ENCODE measurements at regions not wholly inside any gene's neighbourhood (a gene's known extent, or its start where the extent isn't known, plus 50 kb on each side); places are given as distances from the start of the nearest gene placed in this dataset.

- H3K9ac ChIP-seq (replicated peaks; ENCODE audit: extremely low read depth, insufficient read depth, low read length): no peak overlapping the region
- no peaks in the 10 kb centered on the region for H4K20me1 ChIP-seq (replicated peaks; ENCODE audit: control insufficient read depth, extremely low read depth, insufficient read depth, low read length)
- H3K9me3 ChIP-seq (replicated peaks; ENCODE audit: control insufficient read depth, insufficient read depth, low read length): no peaks in the 10 kb centered on the region
- no peak overlapping the region for H2AFZ ChIP-seq (ENCODE audit: low read depth, low read length)
- no peak for DNase-seq (ENCODE audit: low read depth, low spot score)
- POLR2A ChIA-PET: no interaction called here
- TF ChIP-seq GATA2 (IDR thresholded peaks at IDR 0.05; ENCODE audit: insufficient read depth, insufficient read length, low read depth, low read length) (no peak), MYC (IDR thresholded peaks at IDR 0.05; ENCODE audit: low read depth, low read length) (no peak), JUN (IDR thresholded peaks at IDR 0.05; ENCODE audit: borderline replicate concordance, insufficient read depth, insufficient read length, low read depth) (no peak), CTCF (IDR thresholded peaks at IDR 0.05; ENCODE audit: extremely low read depth in 1 of 2, insufficient read depth in 1 of 2, low read depth in 1 of 2, low read length in 2 of 2) (no peak), MAX (IDR thresholded peaks at IDR 0.05; ENCODE audit: insufficient read depth, insufficient read length) (no peak), EZH2 (IDR thresholded peaks at IDR 0.05; ENCODE audit: borderline replicate concordance, low read depth, low read length, severe bottlenecking) (no peak), POLR2A (IDR thresholded peaks at IDR 0.05; ENCODE audit: low read depth, low read length) (no peak)
- H3K27ac ChIP-seq (ENCODE audit: insufficient read depth, low read depth, low read length): no peak overlapping the region
- no peak overlapping the region for H3K4me2 ChIP-seq (ENCODE audit: insufficient read depth, low read length)
- dilution Hi-C loops (cut with MboI; ENCODE audit: extremely low pct_ligation_motif_present, low sequenced_read_pairs) (no loop called here), intact Hi-C loops (cut with micrococcal nuclease) (no loop called here)
- no peak for FAIRE-seq
- H3K9me1 ChIP-seq (replicated peaks; ENCODE audit: control insufficient read depth, extremely low read depth, insufficient read depth, low read length): no peaks in the 10 kb centered on the region
- H3K4me3 ChIP-seq (replicated peaks in 1 of 3; ENCODE audit: insufficient read depth in 1 of 3, low read depth in 1 of 3, low read length in 3 of 3): no peak overlapping the region
- CTCF ChIA-PET: no interaction called here
- no peaks in the 10 kb centered on the region for H3K36me3 ChIP-seq (ENCODE audit: control insufficient read depth in 2 of 2, extremely low read depth in 1 of 2, insufficient read depth in 2 of 2, low read length in 2 of 2)
- BruUV-seq (replicated peaks): no TSS peak
- H3K27me3 ChIP-seq (ENCODE audit: control insufficient read depth in 2 of 2, insufficient read depth in 2 of 2, low read length in 2 of 2): no peaks in the 10 kb centered on the region
- no peaks in the 10 kb centered on the region for H3K79me2 ChIP-seq (ENCODE audit: control insufficient read depth, insufficient read depth, low read length)
- no peaks in the 10 kb centered on the region for H3K4me1 ChIP-seq (ENCODE audit: control insufficient read depth, extremely low read depth, insufficient read depth, low read length)
Measured at GRCh38 chr10:117783698-117784395, 241.3 kb downstream of the EMX2 start.

Data from endothelial cell of umbilical vein (primary cell).